CD4-positive, alpha-beta T cell treated with Interleukin-15 for 1 hour (primary cell): ENCODE measurements at regions not wholly inside any gene's neighbourhood (a gene's known extent, or its start where the extent isn't known, plus 50 kb on each side); places are given as distances from the start of the nearest gene placed in this dataset.
"Not testable (repeated sequence)": the region's sequence is repeated elsewhere in the genome, so short reads cannot be mapped to it uniquely, and the experiment has no call there.

Source experiments
- DNase-seq: peaks from one replicate; pipeline ENCODE4 v3.0.0-alpha.2; 2020

DNA sequence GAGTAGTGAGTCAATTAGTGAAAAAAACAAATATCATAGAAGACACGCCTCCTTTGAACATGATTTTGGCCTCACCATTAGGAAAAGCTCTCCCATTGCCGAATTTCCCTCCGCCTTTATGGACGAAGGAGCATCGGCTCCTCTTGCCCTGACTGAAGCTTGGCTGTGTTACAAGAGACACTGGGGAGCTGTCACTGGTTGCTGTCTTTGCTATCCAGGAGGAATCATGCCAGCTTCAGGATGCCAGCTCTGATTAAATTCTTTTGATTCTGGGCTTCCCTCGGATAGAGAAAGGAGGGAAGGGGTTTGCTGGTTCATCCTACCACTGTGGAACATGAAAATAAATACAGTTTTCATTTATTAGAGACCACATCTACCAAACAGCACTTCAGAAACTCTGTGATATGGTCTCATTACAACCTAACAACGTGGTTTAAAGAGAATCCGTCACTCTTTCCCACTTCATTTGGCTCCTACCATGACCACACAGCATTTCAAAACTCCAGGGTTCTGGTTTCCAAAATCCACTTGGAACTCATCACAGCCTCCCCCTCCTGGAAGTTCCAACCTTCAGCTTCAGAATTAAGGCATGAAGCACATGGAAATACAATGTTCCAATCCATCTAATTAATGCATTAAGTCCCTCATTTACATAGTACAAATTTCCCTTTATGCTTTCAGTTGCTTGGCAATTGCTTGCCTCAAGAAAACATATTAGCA lies 446.0 kb downstream of the EFNB2 start:
- no peak for DNase-seq

DNA sequence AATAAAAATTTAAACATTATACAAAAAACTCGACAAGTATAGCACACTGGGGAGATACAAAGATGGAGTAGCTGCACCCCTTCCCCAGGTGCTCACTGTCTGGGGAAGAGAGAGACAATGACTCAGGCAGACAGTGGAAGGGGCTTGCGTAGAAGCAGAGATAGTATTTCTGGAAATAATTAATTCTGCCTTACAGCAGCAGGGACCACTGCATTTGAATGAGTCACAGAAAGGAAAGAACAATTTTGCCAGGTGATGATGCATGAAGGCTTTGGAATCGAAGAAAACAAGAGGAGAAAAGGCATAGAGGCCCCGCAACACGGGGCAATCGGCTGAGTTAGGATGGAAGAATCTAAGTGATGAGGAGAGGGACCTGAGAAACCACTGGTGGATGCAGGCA lies 447.4 kb downstream of the EFNB2 start:
- DNase-seq = no peak

DNA sequence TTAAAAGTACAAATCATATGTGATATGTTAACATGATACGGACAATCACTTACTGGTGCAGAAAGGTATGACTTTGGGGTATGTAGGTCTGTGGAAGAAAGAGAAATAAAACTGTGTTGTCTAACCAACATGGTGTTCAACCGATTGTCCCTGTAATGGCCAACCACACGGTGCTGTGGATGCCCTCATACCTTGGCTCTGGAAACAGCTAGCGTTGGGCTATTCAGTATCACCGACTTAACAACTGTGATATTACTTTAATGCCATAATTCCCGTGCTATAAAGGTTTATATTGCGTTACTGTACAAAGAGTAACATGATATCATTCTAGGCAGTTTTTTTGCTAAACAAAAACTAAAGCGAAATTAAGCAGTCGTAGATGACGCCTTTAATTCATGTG lies 448.3 kb downstream of the EFNB2 start:
- DNase-seq = no peak

DNA sequence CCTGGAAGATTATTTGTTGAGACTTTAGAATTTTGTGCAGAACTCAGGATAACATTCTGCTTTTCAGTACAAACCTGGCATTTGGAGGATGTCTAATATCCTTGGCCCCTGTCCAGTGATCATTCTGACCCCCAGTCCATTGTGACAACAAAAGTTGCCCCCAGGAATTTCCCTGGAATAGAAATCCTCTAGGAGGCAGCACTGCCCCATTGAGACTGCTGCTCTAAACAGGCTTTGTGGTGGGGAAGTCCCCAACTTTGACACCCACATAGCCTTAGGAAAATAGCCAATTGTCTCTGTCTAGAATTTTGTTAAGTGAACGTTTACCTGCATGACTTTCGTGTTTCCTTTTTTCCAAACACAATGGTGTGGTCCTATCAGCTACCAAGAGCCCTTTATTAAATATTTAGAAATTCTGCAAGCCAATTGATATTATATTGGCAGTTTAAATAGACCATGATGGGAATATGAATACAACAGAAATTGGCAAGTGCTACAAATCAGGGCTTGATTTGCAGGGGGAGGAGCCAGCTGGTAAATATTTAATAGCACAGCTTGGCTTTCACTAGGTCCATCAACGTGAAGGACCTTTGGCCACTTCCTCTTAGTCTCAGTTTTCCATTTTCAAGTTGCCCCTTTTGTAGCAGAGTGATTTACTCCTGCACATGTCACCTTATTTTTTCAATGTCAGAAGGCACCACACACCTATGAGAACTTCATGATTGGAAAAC lies 451.7 kb downstream of the EFNB2 start:
- no peak for DNase-seq

DNA sequence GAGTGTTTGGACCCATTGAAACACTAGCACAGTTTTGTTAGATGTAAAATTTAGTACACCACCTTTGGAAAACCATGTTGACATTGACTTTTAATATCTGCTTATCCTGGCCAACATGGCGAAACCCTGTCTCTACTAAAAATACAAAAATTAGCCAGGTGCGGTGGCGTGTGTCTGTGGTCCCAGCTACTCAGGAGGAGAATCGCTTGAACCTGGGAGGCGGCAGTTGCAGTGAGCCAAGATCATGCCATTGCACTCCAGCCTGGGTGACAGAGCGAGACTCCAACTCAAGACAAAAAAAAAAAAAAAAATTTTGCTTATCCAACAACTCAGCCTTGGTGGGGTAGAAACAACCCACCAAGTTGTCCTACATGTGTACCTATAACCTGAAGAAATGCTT lies 454.2 kb downstream of the EFNB2 start:
- not testable (repeated sequence) for DNase-seq

DNA sequence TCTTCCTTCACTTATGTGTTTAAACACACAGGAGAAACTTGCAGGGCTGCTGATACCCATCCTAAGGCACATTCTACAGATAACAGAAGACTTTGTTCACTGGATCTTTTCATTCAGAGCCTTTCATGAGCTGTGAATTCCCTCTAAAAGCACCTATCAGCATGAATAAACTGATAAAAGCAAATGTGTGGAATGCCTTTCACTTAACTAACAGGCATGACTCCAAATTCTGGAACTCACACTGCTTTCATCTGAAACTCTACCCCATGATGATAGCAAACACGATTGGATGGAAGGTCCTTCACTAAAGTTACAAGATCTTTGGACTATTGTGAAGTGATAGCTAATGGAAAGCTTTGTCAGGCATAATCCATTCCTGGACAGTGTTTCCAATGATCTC lies 457.3 kb downstream of the EFNB2 start:
- DNase-seq = no peak

DNA sequence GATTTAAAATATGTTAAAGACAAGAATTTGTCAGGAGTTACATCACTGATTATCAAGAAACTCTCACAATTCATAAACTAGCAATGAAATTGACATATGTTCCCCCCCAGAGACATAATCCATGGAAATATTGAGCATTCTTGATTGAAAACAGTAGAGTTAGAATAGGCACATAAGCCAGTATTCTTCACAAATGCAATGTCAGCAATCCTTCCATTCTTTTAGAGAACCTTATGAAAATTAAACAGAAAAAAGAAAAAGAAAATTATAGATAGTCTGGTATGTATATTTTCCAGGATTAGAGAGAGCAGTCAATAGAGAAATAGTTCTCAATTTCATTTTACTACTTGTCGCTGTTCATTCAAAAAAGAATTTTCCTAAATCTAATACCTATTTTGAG lies 458.4 kb downstream of the EFNB2 start:
- DNase-seq = no peak

DNA sequence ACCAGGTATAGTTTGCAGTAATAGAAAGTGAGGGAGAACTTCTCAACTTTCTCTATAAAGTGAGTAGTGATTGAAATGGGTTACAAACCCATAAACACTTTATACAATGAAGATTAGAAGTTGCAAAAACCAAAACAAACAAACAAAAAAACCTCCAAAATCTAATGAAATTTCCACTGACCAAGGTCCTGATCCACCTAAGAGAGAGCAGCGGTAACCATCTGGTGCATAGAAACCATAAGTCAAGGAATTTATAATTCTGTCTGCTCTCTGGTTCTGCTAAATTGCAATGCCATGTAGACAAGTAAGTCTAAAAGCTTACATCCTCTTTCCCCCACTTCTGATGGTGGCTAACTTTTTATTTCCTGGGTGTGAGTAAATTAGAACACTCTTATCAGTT lies 463.4 kb downstream of the EFNB2 start:
- no peak for DNase-seq

DNA sequence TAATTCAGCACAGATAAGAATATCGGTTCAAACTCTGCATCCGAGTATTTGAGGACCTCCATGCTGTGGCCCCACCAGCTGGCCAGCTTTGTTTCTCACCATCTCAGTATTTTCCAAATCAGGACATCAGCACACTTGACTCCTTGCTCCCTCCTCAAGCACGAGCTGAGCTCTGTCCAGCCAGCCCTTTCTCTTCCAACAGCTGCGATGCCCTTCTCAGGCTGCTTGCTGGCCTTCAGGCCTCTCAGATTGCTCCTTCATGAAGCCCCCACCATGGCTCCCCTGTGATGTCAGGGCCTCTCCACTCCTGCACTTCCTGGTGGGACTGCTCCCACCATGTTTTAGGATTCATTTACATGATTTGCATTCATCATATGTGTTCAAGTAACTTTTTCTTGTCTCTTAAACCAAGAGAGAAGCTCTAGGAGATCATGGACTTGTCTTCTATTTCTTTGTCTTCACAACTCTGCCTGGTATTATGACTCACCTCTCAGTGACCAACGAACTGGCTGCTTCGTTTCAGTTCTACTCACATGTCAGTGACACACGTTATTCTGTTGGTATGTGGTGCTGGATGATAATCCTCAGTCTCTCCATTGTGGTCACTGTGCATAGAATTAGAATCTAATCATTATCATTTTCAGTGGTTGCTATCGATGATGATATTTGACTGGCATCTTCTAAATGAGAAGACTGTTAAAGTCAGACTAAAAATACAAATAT lies 471.7 kb downstream of the EFNB2 start:
- no peak for DNase-seq

DNA sequence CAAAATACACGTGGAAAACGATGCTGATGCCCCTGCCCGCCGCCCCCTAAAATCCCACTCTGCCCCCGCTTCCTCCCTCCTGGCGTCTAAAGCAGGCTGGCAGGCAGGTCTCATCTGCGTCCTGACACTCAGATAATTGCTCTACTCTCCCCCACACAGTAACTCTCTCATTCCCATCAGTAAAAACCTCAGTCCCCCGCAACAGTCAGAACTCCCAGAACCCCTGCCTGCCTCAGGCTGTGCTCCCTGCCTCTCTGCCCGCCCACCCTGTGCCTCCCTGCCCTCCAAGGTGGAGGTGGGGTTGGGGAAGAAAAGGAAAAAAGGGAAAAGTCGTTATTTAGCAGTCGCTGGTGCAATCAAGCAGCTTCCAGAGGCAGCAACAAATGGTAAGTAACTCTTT lies 473.7 kb downstream of the EFNB2 start:
- no peak for DNase-seq

DNA sequence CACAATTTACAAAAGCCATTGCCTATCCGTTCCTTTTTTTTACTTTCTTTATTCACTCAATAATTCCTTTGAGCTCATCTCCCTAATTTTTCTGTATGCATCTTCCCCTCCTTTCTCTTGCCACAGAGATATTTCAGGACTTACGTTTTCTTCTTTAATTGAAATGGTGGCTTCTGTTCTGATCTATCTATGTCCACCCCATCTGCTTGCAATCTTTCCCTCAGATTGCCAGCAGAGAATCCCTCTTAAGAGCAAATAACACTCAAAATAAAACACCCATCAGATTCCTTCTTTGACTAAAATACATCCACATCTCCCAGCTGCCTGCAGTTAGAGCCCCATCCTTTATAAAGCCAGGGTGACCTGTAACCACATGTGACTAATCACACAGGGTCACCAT lies 478.6 kb downstream of the EFNB2 start:
- DNase-seq = no peak

DNA sequence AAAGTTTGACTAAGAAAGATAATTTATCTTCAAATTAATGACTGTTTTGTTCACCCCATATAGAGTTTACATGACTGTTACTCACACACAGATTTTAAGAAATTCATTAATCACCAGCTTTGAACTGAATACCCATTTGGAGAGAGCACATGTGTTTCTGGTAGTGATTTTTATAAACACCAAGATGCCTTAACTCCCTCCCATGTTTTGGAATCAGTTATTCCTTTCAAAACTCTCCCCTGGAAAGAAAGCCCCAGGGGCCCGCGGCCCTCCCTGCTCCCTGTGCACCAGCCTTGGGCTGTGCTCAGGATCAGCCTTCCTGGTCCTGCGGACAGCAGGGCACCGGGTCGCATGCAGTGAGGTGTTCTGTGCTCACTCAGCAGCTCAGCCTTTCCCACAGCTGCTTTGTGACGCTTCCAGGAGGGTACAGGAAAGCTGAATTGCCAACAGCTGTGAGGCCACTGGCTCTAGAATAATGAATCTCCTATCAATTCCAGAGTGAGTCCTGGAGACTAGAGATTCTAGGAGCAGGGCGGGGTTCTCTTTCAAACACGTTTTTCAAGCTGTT lies 483.2 kb downstream of the EFNB2 start:
- no peak for DNase-seq

DNA sequence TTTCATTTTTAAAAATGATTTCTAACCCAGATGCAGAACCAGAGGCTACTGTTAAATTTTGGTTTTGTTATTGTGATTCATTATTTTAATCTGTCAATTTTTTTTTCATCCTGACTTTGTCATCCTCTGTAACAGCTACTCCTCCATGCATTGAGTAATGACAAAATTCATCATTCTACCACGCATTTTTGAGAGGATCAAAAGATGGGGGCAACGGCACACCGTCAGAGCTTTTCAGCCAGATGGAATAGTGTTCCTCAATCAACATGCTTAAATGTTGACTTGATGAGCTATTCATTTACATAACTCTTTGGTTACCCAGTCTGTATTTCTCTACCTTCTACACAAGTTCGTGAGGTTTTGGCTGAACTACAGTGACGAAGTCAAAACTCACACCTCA lies 486.3 kb downstream of the EFNB2 start:
- DNase-seq = no peak

DNA sequence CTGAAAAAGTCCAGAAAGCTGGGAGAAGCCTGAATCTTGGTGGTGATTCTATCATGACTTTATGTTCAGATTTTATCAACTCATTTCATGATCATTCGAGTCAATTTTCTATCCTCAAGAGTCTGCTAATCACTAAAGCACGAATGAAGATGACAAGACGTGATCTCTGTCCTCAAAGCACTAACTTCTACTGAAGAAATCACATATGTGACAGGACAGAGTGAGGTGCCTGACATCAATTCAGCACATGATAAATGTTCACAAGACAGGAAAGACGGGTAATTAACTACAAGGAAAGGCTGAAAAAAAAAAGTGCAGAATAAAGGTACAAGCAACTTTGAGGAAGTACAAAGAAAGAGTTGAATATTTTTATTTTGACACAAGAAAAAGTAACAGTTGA lies 487.1 kb downstream of the EFNB2 start:
- DNase-seq = no peak

DNA sequence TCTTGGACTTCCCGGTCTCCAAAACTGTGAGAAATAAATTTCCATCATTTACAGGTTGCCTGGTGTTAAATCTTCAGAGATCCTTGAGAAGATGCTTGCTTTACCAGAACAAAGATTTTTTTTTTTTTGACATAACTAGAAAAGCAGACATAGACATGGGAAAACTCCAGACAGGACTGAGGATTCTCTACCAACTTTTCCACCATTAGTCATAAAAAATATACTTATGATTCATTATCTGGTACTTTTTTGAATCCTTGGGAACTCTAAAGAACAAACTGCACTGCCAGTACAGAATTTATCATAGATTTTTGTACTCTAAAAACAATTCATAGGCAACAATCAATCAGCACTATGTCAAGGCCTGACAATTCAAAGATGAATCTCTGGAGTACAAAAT lies 487.6 kb downstream of the EFNB2 start:
- DNase-seq = no peak

DNA sequence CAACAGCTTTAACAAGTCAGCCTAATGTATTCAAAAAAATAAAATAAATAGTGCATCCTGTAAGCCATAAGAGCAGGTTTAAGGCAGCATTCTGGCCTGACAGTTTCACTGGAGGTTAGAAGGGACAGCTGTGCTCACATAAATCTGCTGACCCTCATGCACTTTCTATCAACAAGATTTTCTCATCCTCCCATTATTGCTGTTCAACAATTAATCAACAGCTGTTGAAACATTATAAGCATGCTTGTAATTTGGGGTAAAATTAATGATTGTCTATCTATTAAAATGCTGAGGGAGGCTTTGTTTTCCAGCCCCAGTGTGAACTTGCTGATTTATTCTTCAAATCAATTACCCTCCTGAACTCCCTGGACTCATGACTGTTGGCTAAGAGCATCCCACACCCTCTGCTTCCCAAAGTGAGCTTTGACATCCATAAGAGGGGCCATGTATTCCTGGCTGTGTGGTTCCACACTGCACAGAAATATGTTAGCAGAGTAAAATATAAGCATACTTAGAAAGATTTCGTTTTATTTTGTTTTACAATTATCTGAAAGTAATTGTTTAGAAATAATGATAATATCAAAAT lies 492.4 kb downstream of the EFNB2 start:
- DNase-seq = no peak

DNA sequence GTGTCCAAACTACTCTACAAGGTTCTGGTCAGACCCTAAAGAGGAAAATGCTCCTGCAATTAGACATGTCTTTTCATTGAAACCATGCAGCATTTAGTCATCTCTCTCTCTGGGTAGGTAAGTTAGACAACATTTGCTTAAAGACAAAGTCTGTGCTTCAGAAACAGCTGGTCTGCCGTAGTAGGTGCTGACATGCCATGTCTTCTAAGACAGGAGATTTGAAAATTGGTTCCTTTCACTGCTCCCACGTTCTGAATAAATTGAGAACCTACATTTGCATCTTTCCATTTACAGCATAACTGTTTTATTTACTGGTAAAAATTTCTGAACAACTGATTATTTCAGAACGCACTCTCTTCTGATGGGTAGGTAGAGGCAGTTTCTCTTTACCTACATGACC lies 494.0 kb downstream of the EFNB2 start:
- DNase-seq = no peak

DNA sequence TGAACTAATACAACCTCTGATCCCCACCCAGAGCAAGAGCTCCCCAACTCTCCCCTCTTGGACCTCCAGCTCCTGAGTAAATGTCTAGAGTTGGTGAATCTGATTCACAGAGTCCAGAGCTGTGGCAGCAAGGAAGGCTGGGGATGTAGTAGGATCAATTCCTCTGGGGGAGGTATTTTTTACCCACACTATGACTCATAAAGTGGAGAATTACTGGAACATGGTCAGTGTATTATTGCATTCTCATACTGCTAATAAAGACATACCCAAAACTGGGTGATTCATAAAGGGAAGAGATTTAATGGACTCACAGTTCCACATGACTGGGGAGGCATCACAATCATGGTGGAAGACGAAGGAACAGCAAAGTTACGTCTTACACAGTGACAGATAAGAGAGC lies 496.7 kb downstream of the EFNB2 start:
- no peak for DNase-seq

DNA sequence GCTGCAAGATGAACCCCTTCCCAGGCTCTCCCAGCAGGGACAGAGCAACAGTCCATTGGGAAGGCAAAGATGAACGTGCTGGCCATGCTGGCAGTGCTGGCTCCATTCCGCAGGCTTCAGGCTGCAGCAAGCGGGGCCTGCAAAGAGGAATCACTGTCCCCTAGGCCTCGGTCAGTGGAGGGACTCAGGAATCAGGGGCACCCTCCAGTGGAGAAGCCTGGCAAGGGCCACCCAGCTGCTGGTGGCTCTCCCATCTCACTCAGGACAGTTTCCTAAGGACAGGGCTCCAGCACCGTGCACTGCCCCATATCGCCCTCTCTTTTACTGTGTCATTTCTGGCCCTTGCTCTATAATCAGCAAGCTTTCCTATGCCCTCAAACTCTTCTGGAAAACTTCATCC lies 498.6 kb downstream of the EFNB2 start:
- DNase-seq = no peak

DNA sequence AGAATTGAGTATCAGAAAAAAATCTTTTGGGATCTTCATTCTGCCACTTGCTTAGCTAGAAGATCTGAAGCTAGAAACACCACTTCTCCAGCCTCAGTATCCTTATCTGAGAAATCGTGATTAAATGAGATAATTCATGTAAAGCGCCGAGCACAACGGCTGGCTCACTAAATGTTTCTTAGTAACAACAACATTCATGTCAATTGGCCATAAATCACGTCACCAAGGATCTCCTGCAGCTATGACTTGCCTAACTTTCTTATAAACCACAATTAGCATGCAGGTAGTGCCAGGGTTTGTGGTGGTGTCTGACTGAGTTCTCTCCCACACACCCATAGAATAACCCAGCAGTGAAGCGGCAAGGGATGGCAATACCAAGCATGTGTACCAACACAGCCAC lies 501.3 kb downstream of the EFNB2 start:
- no peak for DNase-seq

DNA sequence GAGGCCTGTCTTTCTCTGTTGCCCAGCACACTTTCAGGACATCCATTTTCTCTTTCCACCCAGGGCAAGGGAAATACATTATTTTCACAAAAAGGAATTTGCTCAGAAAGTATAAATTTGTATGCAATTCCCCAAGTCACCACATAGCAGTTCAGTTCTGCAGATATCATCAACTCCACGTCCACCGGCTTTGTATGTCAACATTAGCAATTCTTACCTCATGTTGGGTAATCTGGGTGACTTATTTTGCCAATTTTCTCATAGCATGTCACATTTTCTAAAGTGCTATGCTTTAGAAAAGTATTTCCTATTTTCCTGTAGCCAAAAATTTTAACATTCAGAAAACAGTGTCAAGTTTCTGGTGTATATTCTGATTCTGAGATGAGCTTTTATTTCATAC lies 501.8 kb downstream of the EFNB2 start:
- DNase-seq = no peak

DNA sequence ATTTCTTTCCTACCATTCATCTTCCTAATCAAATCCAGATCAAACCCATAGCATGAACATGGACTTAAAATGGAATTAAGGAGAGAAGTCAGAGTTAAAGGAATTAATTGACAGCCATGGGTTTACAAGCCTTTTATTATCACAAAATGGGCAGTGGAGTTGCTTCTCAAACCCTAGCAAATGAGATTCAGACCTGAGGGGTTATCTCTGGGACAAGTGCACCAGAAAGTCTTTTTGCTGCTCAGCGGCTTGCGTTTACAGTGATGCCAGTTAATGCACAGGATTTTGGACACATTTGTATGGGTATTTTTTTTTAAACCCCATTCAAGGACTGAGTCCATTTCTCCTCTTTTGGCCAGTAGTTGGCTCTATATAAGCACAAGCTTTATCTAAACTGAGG lies 503.0 kb downstream of the EFNB2 start:
- no peak for DNase-seq

DNA sequence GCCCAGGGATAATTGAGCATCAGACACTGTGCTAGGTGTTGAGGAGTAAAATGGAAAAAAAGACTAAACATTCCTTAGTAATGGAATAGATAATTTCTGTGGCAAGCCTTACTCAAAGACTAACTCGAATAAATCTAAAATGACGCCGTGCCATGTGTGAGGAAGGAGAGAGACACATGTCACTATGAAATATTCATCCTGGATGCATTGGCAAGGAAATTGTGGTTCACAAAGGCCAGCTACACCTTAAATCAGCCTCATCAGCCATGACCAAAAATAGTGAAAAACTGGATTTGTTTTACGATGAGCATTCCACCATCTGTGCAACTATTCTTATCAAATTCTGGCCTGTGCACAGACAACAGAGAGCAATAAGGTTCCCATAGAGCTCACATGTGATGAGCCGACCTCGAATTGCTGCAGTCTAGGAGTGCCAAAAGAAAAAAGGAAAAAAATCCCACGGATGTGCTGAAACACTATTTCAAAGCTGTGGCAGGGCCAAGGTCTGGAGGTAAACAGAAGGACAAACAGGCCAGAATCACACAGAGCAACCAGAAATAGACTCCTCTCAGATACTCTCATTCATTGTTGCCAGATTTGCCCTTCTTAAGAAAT lies 505.7 kb downstream of the EFNB2 start:
- DNase-seq = no peak
